SU-DHL-6 (cell line): ENCODE measurements at regions not wholly inside any gene's neighbourhood (a gene's known extent, or its start where the extent isn't known, plus 50 kb on each side); places are given as distances from the start of the nearest gene placed in this dataset.

Experiments used
- CTCF ChIP-seq: fragments of 200-600 bp; sonication (generic); IDR thresholded peaks from one replicate; pipeline ENCODE4 v1.5.1; 2017; ENCODE audit warnings: antibody characterized with exemption, mild to moderate bottlenecking, low read length, moderate library complexity; ENCODE audit not compliant: insufficient read depth, poor library complexity, severe bottlenecking
- EZH2phosphoT487 ChIP-seq: fragments of 200-600 bp; sonication (generic), shearing (Covaris generic); conservative IDR thresholded peaks from 2 replicates; pipeline ENCODE4 v1.6.1; 2018; ENCODE audit warnings: mild to moderate bottlenecking, antibody characterized with exemption, low read length, moderate library complexity, mixed read lengths

GRCh38 chr1:244218220-244218619 is 167.1 kb downstream of the ZBTB18 start:
- TF ChIP-seq CTCF (no peak), EZH2phosphoT487 (no peak)
